GM19397 (cell line): ENCODE measurements at regions not wholly inside any gene's neighbourhood (a gene's known extent, or its start where the extent isn't known, plus 50 kb on each side); places are given as distances from the start of the nearest gene placed in this dataset.

Source experiments
- ATAC-seq: cut with Tn5 transposase; IDR thresholded peaks from one replicate; pipeline ENCODE4 v1.9.1; 2021; ENCODE audit warnings: mild to moderate bottlenecking, moderate library complexity; ENCODE audit not compliant: unreplicated experiment

GRCh38 chr15:62459875-62460274 is 294.8 kb upstream of the C2CD4B start:
- no peak for ATAC-seq

GRCh38 chr15:62462268-62462667 is 297.2 kb upstream of the C2CD4B start:
- ATAC-seq, result no peak

GRCh38 chr15:62462721-62463120 is 297.6 kb upstream of the C2CD4B start:
- ATAC-seq, result no peak

GRCh38 chr15:62464705-62465104 is 299.6 kb upstream of the C2CD4B start:
- no peak for ATAC-seq

- no peak for ATAC-seq
These were observed 300.1 kb upstream of the C2CD4B start for GRCh38 chr15:62465173-62465572.

- no peak for ATAC-seq
These were observed 304.4 kb upstream of the C2CD4B start for GRCh38 chr15:62469478-62469873.

- ATAC-seq, result no peak
These were observed 305.0 kb upstream of the C2CD4B start for GRCh38 chr15:62469874-62470688.

GRCh38 chr15:62472616-62473299 is 307.7 kb upstream of the C2CD4B start:
- no peak for ATAC-seq

GRCh38 chr15:62474021-62474770 is 309.1 kb upstream of the C2CD4B start:
- no peak for ATAC-seq

GRCh38 chr15:62474771-62475124 is 309.7 kb upstream of the C2CD4B start:
- no peak for ATAC-seq

- ATAC-seq, result no peak
These were observed 310.5 kb upstream of the C2CD4B start for GRCh38 chr15:62475591-62475990.

- ATAC-seq, result no peak
These were observed 311.1 kb upstream of the C2CD4B start for GRCh38 chr15:62476163-62476562.

- ATAC-seq, result no peak
These were observed 312.8 kb upstream of the C2CD4B start for GRCh38 chr15:62477929-62478328.

GRCh38 chr15:62482785-62483429 is 317.8 kb upstream of the C2CD4B start:
- peak; percentile 74 for ATAC-seq

GRCh38 chr15:62483814-62484213 is 318.7 kb upstream of the C2CD4B start:
- no peak for ATAC-seq

GRCh38 chr15:62485170-62485720 is 320.2 kb upstream of the C2CD4B start:
- no peak for ATAC-seq

- no peak for ATAC-seq
These were observed 321.0 kb upstream of the C2CD4B start for GRCh38 chr15:62486041-62486440.

GRCh38 chr15:62488387-62488786 is 323.3 kb upstream of the C2CD4B start:
- no peak for ATAC-seq

GRCh38 chr15:62491642-62492041 is 326.6 kb upstream of the C2CD4B start:
- ATAC-seq, result no peak

GRCh38 chr15:62492900-62493299 is 327.8 kb upstream of the C2CD4B start:
- no peak for ATAC-seq

- no peak for ATAC-seq
These were observed 329.1 kb upstream of the C2CD4B start for GRCh38 chr15:62494197-62494596.
